ENCODE measurements at regions not wholly inside any gene's neighbourhood (a gene's known extent, or its start where the extent isn't known, plus 50 kb on each side); places are given as distances from the start of the nearest gene placed in this dataset.
"Not testable (repeated sequence)": the region's sequence is repeated elsewhere in the genome, so short reads cannot be mapped to it uniquely, and the experiment has no call there.

DNA sequence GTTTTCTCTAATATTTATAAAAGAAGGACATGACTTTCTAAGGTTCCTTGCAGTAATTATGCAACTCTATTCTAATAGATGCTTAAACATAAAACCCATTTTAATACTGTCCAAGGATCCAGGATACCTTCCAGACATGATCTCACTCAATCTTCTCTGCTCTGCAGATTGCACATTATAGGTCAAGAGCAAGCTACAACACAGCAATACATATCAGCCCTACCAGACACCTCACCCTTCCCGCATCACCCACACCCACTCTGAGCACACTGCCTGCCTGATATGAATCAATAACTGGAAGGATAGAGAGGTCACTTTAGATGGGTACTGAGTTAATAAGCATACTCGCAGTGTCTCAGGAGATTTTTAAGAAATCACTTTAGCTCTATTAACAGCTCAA is 74.0 kb upstream of the NBPF26 start:
- CTCF ChIA-PET, POLR2A ChIA-PET: not testable (repeated sequence)

DNA sequence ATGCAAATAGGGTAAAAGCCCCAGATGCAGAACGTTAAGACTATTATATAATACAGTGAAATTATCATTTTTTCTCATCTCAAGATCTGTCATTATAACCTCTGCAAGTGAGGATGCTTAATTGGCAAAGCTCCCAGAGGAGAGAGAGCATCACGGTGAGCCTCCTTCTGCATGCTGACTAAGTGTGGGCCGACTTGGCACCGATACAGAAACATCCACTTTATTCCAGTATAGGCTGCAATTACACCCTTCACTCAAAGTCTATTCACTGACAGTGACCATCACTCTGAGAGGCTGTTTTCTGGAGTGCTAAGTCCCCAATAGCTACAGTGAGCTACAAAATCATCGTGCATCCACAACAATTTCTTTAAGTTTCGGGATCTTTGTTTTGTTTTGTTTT is 69.6 kb upstream of the NBPF26 start:
- H3K79me2 ChIP-seq (ENCODE audit: insufficient read depth); H3K27ac ChIP-seq (ENCODE audit: low read depth in 2 of 2, low read length in 1 of 2); H4K20me1 ChIP-seq (ENCODE audit: insufficient read depth); DNase-seq; H3K4me1 ChIP-seq (ENCODE audit: control insufficient read depth in 1 of 2, insufficient read depth in 2 of 2, low read depth in 1 of 2, low read length in 1 of 2); POLR2A ChIA-PET; H3K36me3 ChIP-seq (replicated peaks in 1 of 2; ENCODE audit: control insufficient read depth in 1 of 2, insufficient read depth in 2 of 2, low read length in 1 of 2); H2AFZ ChIP-seq (ENCODE audit: low read depth); H3K4me2 ChIP-seq; H3K9me2 ChIP-seq; H3K9ac ChIP-seq; H3K9me3 ChIP-seq; H3F3A ChIP-seq (replicated peaks; ENCODE audit: insufficient read depth); H3K4me3 ChIP-seq (ENCODE audit: low read depth in 2 of 2, low read length in 1 of 2); H3K27me3 ChIP-seq (ENCODE audit: insufficient read depth); CTCF ChIA-PET: not testable (repeated sequence)
- WGBS (ENCODE audit: low lambda C conversion rate) = 0% methylated on average over 1 of the region's 6 CpGs

More for the DNA sequence above, 74.0 kb upstream of the NBPF26 start:
- not testable (repeated sequence) for H2AFZ ChIP-seq (ENCODE audit: low read depth); H3K9me3 ChIP-seq; H3K9me2 ChIP-seq; DNase-seq; H4K20me1 ChIP-seq (ENCODE audit: insufficient read depth); H3K4me1 ChIP-seq (ENCODE audit: control insufficient read depth in 1 of 2, insufficient read depth in 2 of 2, low read depth in 1 of 2, low read length in 1 of 2); H3K27ac ChIP-seq (ENCODE audit: low read depth in 2 of 2, low read length in 1 of 2); H3K4me2 ChIP-seq; H3K79me2 ChIP-seq (ENCODE audit: insufficient read depth); H3K27me3 ChIP-seq (ENCODE audit: insufficient read depth); H3K4me3 ChIP-seq (ENCODE audit: low read depth in 2 of 2, low read length in 1 of 2); H3K36me3 ChIP-seq (replicated peaks in 1 of 2; ENCODE audit: control insufficient read depth in 1 of 2, insufficient read depth in 2 of 2, low read length in 1 of 2); H3K9ac ChIP-seq; H3F3A ChIP-seq (replicated peaks; ENCODE audit: insufficient read depth)
- no CpG with 5 or more reads among the region's 2 CpGs for WGBS (ENCODE audit: low lambda C conversion rate)

DNA sequence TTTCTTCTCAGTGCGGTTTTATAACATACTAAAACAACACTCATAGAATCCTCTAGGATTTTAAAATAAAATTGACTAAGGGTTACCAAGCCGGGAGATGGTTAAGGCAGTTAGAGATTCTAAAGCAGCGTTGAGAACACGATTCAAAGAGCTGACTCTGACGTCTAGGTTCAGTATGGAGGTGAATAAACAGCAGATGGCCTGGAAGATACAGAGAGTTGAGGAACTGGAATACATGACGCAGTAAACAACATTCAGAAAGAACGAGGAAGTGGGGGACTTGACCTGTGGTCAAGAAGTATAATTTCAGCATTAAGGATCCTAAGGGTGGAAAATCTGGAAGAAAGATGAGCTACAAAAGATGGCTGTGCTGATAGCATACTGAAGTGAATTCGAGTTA is 68.4 kb upstream of the NBPF26 start:
- H3K4me1 ChIP-seq (ENCODE audit: control insufficient read depth in 1 of 2, insufficient read depth in 2 of 2, low read depth in 1 of 2, low read length in 1 of 2); POLR2A ChIA-PET: not testable (repeated sequence)
- WGBS (ENCODE audit: low lambda C conversion rate) = no CpG with 5 or more reads among the region's 8 CpGs

DNA sequence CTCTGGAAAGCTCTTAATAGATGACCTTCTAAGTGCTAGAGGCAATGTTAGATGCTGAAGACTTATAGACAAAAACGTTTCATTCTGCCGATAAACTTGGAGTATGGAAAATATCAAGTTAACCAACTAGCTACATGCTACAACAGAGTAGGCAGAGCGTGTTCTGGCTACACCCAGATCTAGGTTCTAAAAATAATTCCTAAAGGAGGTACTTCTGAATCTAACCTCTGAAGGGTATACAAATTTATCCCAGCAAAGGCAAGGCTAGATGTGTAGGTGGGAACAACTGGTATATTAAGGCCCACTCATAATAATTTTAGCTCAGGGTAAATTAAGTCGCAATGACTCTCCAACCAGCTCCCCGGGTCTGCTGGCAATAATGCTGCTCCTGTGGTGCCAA is 67.6 kb upstream of the NBPF26 start:
- H3K27ac ChIP-seq (ENCODE audit: low read depth in 2 of 2, low read length in 1 of 2); H3K36me3 ChIP-seq (replicated peaks in 1 of 2; ENCODE audit: control insufficient read depth in 1 of 2, insufficient read depth in 2 of 2, low read length in 1 of 2); H3K9me2 ChIP-seq; CTCF ChIA-PET; H3K9ac ChIP-seq; H3K79me2 ChIP-seq (ENCODE audit: insufficient read depth); H3K4me3 ChIP-seq (ENCODE audit: low read depth in 2 of 2, low read length in 1 of 2); POLR2A ChIA-PET; H3K4me2 ChIP-seq; DNase-seq; H3K9me3 ChIP-seq; H3K27me3 ChIP-seq (ENCODE audit: insufficient read depth); H2AFZ ChIP-seq (ENCODE audit: low read depth); H4K20me1 ChIP-seq (ENCODE audit: insufficient read depth); H3K4me1 ChIP-seq (ENCODE audit: control insufficient read depth in 1 of 2, insufficient read depth in 2 of 2, low read depth in 1 of 2, low read length in 1 of 2); H3F3A ChIP-seq (replicated peaks; ENCODE audit: insufficient read depth): not testable (repeated sequence)
- WGBS (ENCODE audit: low lambda C conversion rate) = no CpG with 5 or more reads among the region's 5 CpGs

More for the DNA sequence above, 68.4 kb upstream of the NBPF26 start:
- H3K9ac ChIP-seq; H3K36me3 ChIP-seq (replicated peaks in 1 of 2; ENCODE audit: control insufficient read depth in 1 of 2, insufficient read depth in 2 of 2, low read length in 1 of 2); H2AFZ ChIP-seq (ENCODE audit: low read depth); H3K9me3 ChIP-seq; H3K27ac ChIP-seq (ENCODE audit: low read depth in 2 of 2, low read length in 1 of 2); H3F3A ChIP-seq (replicated peaks; ENCODE audit: insufficient read depth); H3K27me3 ChIP-seq (ENCODE audit: insufficient read depth); H4K20me1 ChIP-seq (ENCODE audit: insufficient read depth); H3K79me2 ChIP-seq (ENCODE audit: insufficient read depth); H3K9me2 ChIP-seq; H3K4me2 ChIP-seq; H3K4me3 ChIP-seq (ENCODE audit: low read depth in 2 of 2, low read length in 1 of 2); DNase-seq; CTCF ChIA-PET: not testable (repeated sequence)

DNA sequence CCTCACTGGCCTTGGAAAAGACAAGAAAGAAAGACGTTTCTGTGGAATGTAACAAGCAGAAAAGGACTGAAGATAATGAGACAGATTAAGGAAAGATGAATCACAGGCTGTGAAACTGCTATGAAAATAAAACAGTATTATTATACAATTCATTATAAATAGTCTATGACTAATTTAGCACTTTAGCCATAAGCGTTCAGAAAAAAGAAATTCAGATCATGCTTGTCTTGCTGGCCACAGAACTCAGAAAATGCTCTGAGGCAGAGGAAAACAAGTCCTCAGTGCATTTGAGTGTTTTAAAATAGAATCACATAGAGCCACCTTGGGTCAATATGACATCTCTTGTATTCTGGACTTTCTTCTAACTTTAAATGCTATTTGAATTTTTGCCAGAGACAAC is 65.9 kb upstream of the NBPF26 start:
- H3K36me3 ChIP-seq (replicated peaks in 1 of 2; ENCODE audit: control insufficient read depth in 1 of 2, insufficient read depth in 2 of 2, low read length in 1 of 2); H3K9me3 ChIP-seq; H3K9me2 ChIP-seq; CTCF ChIA-PET; H2AFZ ChIP-seq (ENCODE audit: low read depth); H3K4me1 ChIP-seq (ENCODE audit: control insufficient read depth in 1 of 2, insufficient read depth in 2 of 2, low read depth in 1 of 2, low read length in 1 of 2); H3F3A ChIP-seq (replicated peaks; ENCODE audit: insufficient read depth); H3K27me3 ChIP-seq (ENCODE audit: insufficient read depth); H3K4me2 ChIP-seq; H3K79me2 ChIP-seq (ENCODE audit: insufficient read depth); H3K9ac ChIP-seq; H3K4me3 ChIP-seq (ENCODE audit: low read depth in 2 of 2, low read length in 1 of 2); POLR2A ChIA-PET; H3K27ac ChIP-seq (ENCODE audit: low read depth in 2 of 2, low read length in 1 of 2); DNase-seq; H4K20me1 ChIP-seq (ENCODE audit: insufficient read depth): not testable (repeated sequence)
- WGBS (ENCODE audit: low lambda C conversion rate) = 63% methylated on average over 1 of the region's 2 CpGs

DNA sequence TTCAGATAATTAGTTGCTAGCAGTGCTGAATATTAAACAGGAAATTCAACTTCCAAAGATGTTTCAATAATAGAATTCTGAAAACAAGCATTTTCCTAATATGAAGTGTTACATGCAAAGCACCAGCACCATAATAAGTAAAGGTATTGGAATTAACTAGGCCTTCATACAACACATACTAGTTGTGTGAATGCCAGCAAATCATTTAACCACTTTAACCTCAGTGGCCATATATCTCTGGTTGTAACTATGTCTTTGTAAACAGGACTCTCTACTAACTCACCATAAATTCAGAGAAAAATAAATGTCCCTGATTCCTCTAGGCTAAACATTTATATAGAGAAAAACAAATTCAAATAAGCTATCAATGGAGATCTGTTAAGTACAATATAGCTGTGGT is 65.1 kb upstream of the NBPF26 start:
- H4K20me1 ChIP-seq (ENCODE audit: insufficient read depth); H3K4me3 ChIP-seq (ENCODE audit: low read depth in 2 of 2, low read length in 1 of 2); H3K79me2 ChIP-seq (ENCODE audit: insufficient read depth); H3F3A ChIP-seq (replicated peaks; ENCODE audit: insufficient read depth); H3K36me3 ChIP-seq (replicated peaks in 1 of 2; ENCODE audit: control insufficient read depth in 1 of 2, insufficient read depth in 2 of 2, low read length in 1 of 2); POLR2A ChIA-PET; H3K9me3 ChIP-seq; H3K4me1 ChIP-seq (ENCODE audit: control insufficient read depth in 1 of 2, insufficient read depth in 2 of 2, low read depth in 1 of 2, low read length in 1 of 2); H3K9ac ChIP-seq; H3K27me3 ChIP-seq (ENCODE audit: insufficient read depth); H3K27ac ChIP-seq (ENCODE audit: low read depth in 2 of 2, low read length in 1 of 2); H3K4me2 ChIP-seq; H2AFZ ChIP-seq (ENCODE audit: low read depth); CTCF ChIA-PET; DNase-seq; H3K9me2 ChIP-seq: not testable (repeated sequence)

DNA sequence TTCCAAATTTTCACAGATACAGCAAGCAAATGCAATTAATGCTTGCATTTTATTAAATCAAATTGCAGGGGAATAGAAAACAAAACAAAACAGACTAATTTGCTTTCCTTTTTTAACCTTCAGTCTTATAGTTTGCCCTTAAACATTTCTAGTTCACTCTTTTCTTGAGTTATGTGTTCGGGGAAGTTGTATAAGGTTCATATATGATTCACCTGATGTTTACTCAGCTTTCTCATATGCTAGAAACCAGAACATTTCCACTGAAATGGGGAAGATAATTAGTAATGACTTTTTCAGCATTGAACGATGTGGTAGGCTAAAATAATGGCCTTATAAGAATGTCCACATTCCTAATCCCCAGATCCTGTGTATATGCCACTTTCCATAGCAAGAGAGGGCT is 64.6 kb upstream of the NBPF26 start:
- H4K20me1 ChIP-seq (ENCODE audit: insufficient read depth); CTCF ChIA-PET; H3K36me3 ChIP-seq (replicated peaks in 1 of 2; ENCODE audit: control insufficient read depth in 1 of 2, insufficient read depth in 2 of 2, low read length in 1 of 2); H3K9me2 ChIP-seq; H2AFZ ChIP-seq (ENCODE audit: low read depth); H3K4me1 ChIP-seq (ENCODE audit: control insufficient read depth in 1 of 2, insufficient read depth in 2 of 2, low read depth in 1 of 2, low read length in 1 of 2); H3K9me3 ChIP-seq; POLR2A ChIA-PET; H3K9ac ChIP-seq; H3F3A ChIP-seq (replicated peaks; ENCODE audit: insufficient read depth); DNase-seq; H3K27me3 ChIP-seq (ENCODE audit: insufficient read depth); H3K79me2 ChIP-seq (ENCODE audit: insufficient read depth); H3K4me3 ChIP-seq (ENCODE audit: low read depth in 2 of 2, low read length in 1 of 2); H3K4me2 ChIP-seq; H3K27ac ChIP-seq (ENCODE audit: low read depth in 2 of 2, low read length in 1 of 2): not testable (repeated sequence)
- no CpG with 5 or more reads among the region's 2 CpGs for WGBS (ENCODE audit: low lambda C conversion rate)

Data from SK-N-SH (cell line).